OCI-LY1 (cell line): ENCODE measurements at regions not wholly inside any gene's neighbourhood (a gene's known extent, or its start where the extent isn't known, plus 50 kb on each side); places are given as distances from the start of the nearest gene placed in this dataset.

Experiments
- H2AFZ ChIP-seq: fragments of 200-600 bp; sonication (generic), shearing (Covaris generic); 2 replicates; pipeline ENCODE4 v1.6.0; 2014; ENCODE audit warnings: antibody characterized with exemption, mild to moderate bottlenecking, low read length
- H3F3A ChIP-seq: fragments of 200-600 bp; sonication (generic), shearing (Covaris generic); 2 replicates; pipeline ENCODE4 v1.6.0; 2014; ENCODE audit warnings: mild to moderate bottlenecking, antibody characterized with exemption, low read length, moderate library complexity; ENCODE audit not compliant: insufficient read depth
- H3K27ac ChIP-seq: fragments of 200-600 bp; sonication (generic); 2 replicates; pipeline ENCODE4 v1.5.1; 2014; ENCODE audit warnings: low read length, mixed run types, mild to moderate bottlenecking, low read depth; ENCODE audit not compliant: poor library complexity, severe bottlenecking
- H3K27me3 ChIP-seq: fragments of 200-600 bp; sonication (generic); 2 replicates; pipeline ENCODE4 v1.6.0; 2014; ENCODE audit warnings: antibody characterized with exemption, mild to moderate bottlenecking, low read length, moderate library complexity; ENCODE audit not compliant: insufficient read depth
- H3K36me3 ChIP-seq: fragments of 200-600 bp; sonication (generic); 2 replicates; pipeline ENCODE4 v1.6.1; 2014; ENCODE audit warnings: mild to moderate bottlenecking, antibody characterized with exemption, low read length, moderate library complexity, mixed read lengths; ENCODE audit not compliant: insufficient read depth
- H3K4me1 ChIP-seq: fragments of 200-600 bp; sonication (generic); 2 replicates; pipeline ENCODE4 v1.5.1; 2014; ENCODE audit warnings: mild to moderate bottlenecking, low read length, moderate library complexity; ENCODE audit not compliant: insufficient read depth, severe bottlenecking
- H3K4me2 ChIP-seq: fragments of 200-600 bp; sonication (generic), shearing (Covaris generic); 2 replicates; pipeline ENCODE4 v1.6.1; 2014; ENCODE audit warnings: low read length
- H3K4me3 ChIP-seq: fragments of 200-600 bp; sonication (generic); 2 replicates; pipeline ENCODE4 v1.5.1; 2014; ENCODE audit warnings: low read length, low read depth, mild to moderate bottlenecking, mixed read lengths; ENCODE audit not compliant: poor library complexity, severe bottlenecking
- H3K79me2 ChIP-seq: fragments of 200-600 bp; shearing (Covaris generic); 2 replicates; pipeline ENCODE4 v1.6.1; 2016; ENCODE audit warnings: mixed run types, low read length, mixed read lengths; ENCODE audit not compliant: insufficient read depth
- H3K9ac ChIP-seq: fragments of 200-600 bp; sonication (generic), shearing (Covaris generic); 2 replicates; pipeline ENCODE4 v1.6.1; 2014; ENCODE audit warnings: mild to moderate bottlenecking, low read length, mixed read lengths
- H3K9me2 ChIP-seq: fragments of 200-600 bp; sonication (generic), shearing (Covaris generic); 2 replicates; pipeline ENCODE4 v1.6.1; 2014; ENCODE audit warnings: low read depth, mild to moderate bottlenecking, low read length, mixed read lengths
- H3K9me3 ChIP-seq: fragments of 200-600 bp; shearing (Covaris generic); 2 replicates; pipeline ENCODE4 v1.6.1; 2014; ENCODE audit warnings: low read length, mixed read lengths
- H4K20me1 ChIP-seq: fragments of 200-600 bp; sonication (generic), shearing (Covaris generic); 2 replicates; pipeline ENCODE4 v1.6.0; 2016; ENCODE audit warnings: mild to moderate bottlenecking, low read length; ENCODE audit not compliant: insufficient read depth
- EZH2 ChIP-seq: fragments of 200-600 bp; sonication (generic), shearing (Covaris generic); IDR thresholded peaks from 2 replicates; pipeline ENCODE4 v1.8.0; 2017; ENCODE audit warnings: borderline replicate concordance, mixed run types, mild to moderate bottlenecking, antibody characterized with exemption, low read length, moderate library complexity, mixed read lengths
- TF ChIP-seq, protein P1 (sequence below): fragments of 200-600 bp; sonication (generic), shearing (Covaris generic); IDR thresholded peaks from 2 replicates; pipeline ENCODE4 v1.5.1; 2017; ENCODE audit warnings: mild to moderate bottlenecking, antibody characterized with exemption, low read length, moderate library complexity, mixed read lengths

DNA sequence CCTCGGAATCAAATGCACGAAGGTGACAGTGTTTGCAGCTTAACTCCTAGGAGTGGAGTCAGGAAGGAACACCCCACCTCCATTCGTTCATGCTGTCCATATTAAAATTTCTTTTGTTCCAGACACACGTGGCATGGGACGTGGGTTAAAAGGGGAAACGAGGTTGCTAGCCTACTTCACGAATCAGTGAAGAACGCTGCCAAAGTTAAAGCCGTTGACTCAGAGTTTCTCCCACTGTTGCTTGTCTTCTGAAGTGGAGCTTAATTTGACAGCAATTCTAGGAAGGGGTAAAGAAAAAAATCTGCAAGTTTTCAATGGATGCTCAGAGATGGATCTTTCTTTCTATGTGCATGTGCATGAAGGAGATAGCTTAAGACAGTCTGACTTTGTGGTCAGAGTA is 499.1 kb downstream of the CD83 start:
- H4K20me1 ChIP-seq = no peaks in the 10 kb centered on the region
- no peak overlapping the region for H3K27ac ChIP-seq
- no peaks in the 10 kb centered on the region for H3K4me1 ChIP-seq
- H2AFZ ChIP-seq = no peak overlapping the region
- no peak overlapping the region for H3K4me2 ChIP-seq
- no peaks in the 10 kb centered on the region for H3K9me3 ChIP-seq
- no peaks in the 10 kb centered on the region; the same call in 1 of the 2 replicates for H3K27me3 ChIP-seq
- no peaks in the 10 kb centered on the region for H3K79me2 ChIP-seq
- H3K36me3 ChIP-seq = no peaks in the 10 kb centered on the region
- TF ChIP-seq EZH2 = no peak
- TF ChIP-seq, protein P1, sequence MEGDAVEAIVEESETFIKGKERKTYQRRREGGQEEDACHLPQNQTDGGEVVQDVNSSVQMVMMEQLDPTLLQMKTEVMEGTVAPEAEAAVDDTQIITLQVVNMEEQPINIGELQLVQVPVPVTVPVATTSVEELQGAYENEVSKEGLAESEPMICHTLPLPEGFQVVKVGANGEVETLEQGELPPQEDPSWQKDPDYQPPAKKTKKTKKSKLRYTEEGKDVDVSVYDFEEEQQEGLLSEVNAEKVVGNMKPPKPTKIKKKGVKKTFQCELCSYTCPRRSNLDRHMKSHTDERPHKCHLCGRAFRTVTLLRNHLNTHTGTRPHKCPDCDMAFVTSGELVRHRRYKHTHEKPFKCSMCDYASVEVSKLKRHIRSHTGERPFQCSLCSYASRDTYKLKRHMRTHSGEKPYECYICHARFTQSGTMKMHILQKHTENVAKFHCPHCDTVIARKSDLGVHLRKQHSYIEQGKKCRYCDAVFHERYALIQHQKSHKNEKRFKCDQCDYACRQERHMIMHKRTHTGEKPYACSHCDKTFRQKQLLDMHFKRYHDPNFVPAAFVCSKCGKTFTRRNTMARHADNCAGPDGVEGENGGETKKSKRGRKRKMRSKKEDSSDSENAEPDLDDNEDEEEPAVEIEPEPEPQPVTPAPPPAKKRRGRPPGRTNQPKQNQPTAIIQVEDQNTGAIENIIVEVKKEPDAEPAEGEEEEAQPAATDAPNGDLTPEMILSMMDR = no peak
- no peak overlapping the region for H3K9ac ChIP-seq
- no peaks in the 10 kb centered on the region for H3F3A ChIP-seq
- no peak overlapping the region for H3K4me3 ChIP-seq
- H3K9me2 ChIP-seq = no peaks in the 10 kb centered on the region

DNA sequence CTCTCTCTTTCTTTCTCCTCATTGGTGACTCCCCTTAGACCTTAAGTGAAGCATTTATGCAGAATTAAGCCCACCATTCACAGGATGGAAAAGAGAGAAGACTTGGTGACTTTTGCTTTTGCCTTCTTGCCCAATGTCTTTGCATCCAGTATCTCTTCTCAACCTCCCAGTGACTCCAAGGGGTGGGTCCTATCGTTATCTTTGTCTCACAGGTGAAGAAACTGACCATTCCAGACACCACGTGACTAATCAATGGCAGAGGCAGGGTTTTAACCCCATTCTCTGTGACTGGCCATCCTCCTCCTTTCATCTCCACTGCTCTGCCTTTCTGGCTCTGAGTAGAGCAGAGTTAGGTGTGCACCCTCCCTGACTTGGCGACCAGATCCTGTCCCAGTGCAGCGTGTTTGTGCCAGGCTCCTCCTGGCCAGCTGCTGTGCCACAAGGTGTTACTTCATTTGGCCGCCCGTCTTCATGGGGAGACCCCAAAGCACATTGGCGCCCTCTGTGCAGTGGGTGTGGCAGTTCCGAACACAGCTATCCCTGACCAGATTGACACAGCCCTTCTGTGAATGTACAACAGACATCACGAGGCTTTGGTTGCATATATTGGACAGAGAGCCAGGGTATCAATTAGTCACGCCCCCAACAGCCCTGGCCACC is 501.3 kb downstream of the CD83 start:
- Histone ChIP-seq H3K9me2 (no peaks in the 10 kb centered on the region), H2AFZ (no peak overlapping the region), H3K4me3 (no peak overlapping the region), H3K9me3 (no peaks in the 10 kb centered on the region), H3K27me3 (no peaks in the 10 kb centered on the region; the same call in 1 of the 2 replicates), H3K9ac (no peak overlapping the region), H3K27ac (no peak overlapping the region), H3K79me2 (no peaks in the 10 kb centered on the region), H4K20me1 (no peaks in the 10 kb centered on the region), H3K4me2 (no peak overlapping the region), H3F3A (no peaks in the 10 kb centered on the region), H3K36me3 (no peaks in the 10 kb centered on the region), H3K4me1 (no peaks in the 10 kb centered on the region)
- TF ChIP-seq EZH2 = no peak
- TF ChIP-seq, protein P1 = no peak

DNA sequence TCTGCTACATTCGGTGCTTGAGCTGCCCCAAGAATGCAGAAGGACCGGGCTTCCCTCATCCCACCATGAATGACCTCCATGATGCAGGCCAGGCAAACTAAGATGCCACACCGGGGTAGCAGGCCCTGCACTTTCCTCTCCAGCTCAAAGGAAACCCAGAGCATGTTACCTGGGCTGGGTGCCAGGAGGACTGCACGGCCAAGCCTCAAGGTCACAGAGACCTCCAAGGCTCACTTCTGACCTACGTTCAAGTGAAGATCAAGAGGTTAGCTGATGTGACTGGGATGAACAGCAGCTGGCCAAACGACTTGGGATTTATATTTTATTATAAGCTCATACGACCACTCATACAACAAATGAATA is 501.8 kb downstream of the CD83 start:
- no peaks in the 10 kb centered on the region for H3K4me1 ChIP-seq
- H4K20me1 ChIP-seq = no peaks in the 10 kb centered on the region
- H3K4me2 ChIP-seq = no peak overlapping the region
- H3K4me3 ChIP-seq = no peak overlapping the region
- H3K36me3 ChIP-seq = no peaks in the 10 kb centered on the region
- H3K79me2 ChIP-seq = no peaks in the 10 kb centered on the region
- no peaks in the 10 kb centered on the region for H3K9me2 ChIP-seq
- H3K27ac ChIP-seq = no peak overlapping the region
- H3K27me3 ChIP-seq = no peaks in the 10 kb centered on the region; the same call in 1 of the 2 replicates
- H2AFZ ChIP-seq = no peak overlapping the region
- no peaks in the 10 kb centered on the region for H3F3A ChIP-seq
- H3K9ac ChIP-seq = no peak overlapping the region
- no peaks in the 10 kb centered on the region for H3K9me3 ChIP-seq
- TF ChIP-seq, protein P1 = no peak
- no peak for TF ChIP-seq EZH2
